Adrenal gland (tissue), 9 donors: ENCODE measurements at regions not wholly inside any gene's neighbourhood (a gene's known extent, or its start where the extent isn't known, plus 50 kb on each side); places are given as distances from the start of the nearest gene placed in this dataset.

Experiments used
- DNase-seq, 7 donors: peaks; one replicate each; pipeline ENCODE4 v3.0.0-alpha.2; 2019 to 2020
- H3K27ac ChIP-seq, 5 donors: fragments of 200-600 bp; sonication (generic) in 4 of 5; 1 replicate in 3 of 5; 2 replicates in 2 of 5; pipeline versions ENCODE4 v1.5.1 to v1.8.0; 2016 to 2020; ENCODE audit warnings: mild to moderate bottlenecking in 1 of 5
- H3K27me3 ChIP-seq: fragments of 200-600 bp; 2 replicates; pipeline ENCODE4 v1.8.0; 2021
- H3K36me3 ChIP-seq, 2 donors: fragments of 200-600 bp; replicated peaks in 1 of 2; 1 replicate in 1 of 2; 2 replicates in 1 of 2; pipeline versions ENCODE4 v1.5.1 to v1.8.0; 2018 to 2022
- H3K4me1 ChIP-seq, 2 donors: fragments of 200-600 bp; replicated peaks in 1 of 2; 1 replicate in 1 of 2; 2 replicates in 1 of 2; pipeline versions ENCODE4 v1.5.1 to v1.8.0; 2018 to 2021
- H3K4me3 ChIP-seq, 4 donors: fragments of 200-600 bp; sonication (generic) in 3 of 4; one replicate each; pipeline ENCODE4 v1.5.1; 2016 to 2018
- H3K9me3 ChIP-seq, 3 donors: fragments of 200-600 bp; sonication (generic) in 1 of 3; replicated peaks in 1 of 3; 1 replicate in 2 of 3; 2 replicates in 1 of 3; pipeline versions ENCODE4 v1.5.1 to v1.8.0; 2016 to 2021
- CTCF ChIP-seq, 6 experiments: fragments of 450-650 bp in 4 of 6; fragments of 200-600 bp in 2 of 6; sonication (generic) in 1 of 6; IDR thresholded peaks; 1 replicate in 5 of 6; 2 replicates in 1 of 6; pipeline versions ENCODE4 v1.5.1 to v1.8.0; 2016 to 2021; ENCODE audit warnings: antibody characterized with exemption in 6 of 6, mild to moderate bottlenecking in 2 of 6, moderate library complexity in 1 of 6
- POLR2A ChIP-seq, 2 donors: fragments of 450-650 bp; IDR thresholded peaks; one replicate each; pipeline ENCODE4 v1.6.1; 2017; ENCODE audit warnings: antibody characterized with exemption in 2 of 2, mild to moderate bottlenecking in 2 of 2, moderate library complexity in 1 of 2
- WGBS, 4 donors: extraction: QIAGEN DNeasy Blood & Tissue Kit in 2 of 4; methylation state at CpG; one replicate each; pipeline versions ENCODE4 v1.1.5 to v1.1.7; 2013 to 2017; 5-methylcytosine and 5-hydroxymethylcytosine counted together
- intact Hi-C, 2 donors: fragments of 100-400 bp; cut with DNase I; formaldehyde crosslinking; loops; one replicate each; pipeline versions ENCODE4 v1.14.1 to v1.15.0; 2022 to 2023
- donor health status: healthy with polysubstance abuse.
- donor health status: Bipolar disorder and iron deficiency.
- donor health status: DM: yes; HTN: yes; CAD: no.
- donor health status: DM: no; HTN: no; CAD: no.
- donor health status: DM: no; HTN: no; CAD: no.

GRCh38 chr14:100988956-100989355 is 85.4 kb upstream of the RTL1 start:
- no peaks in the 10 kb centered on the region for H3K4me1 ChIP-seq
- WGBS, 4 donors: 77 to 86% (median 81%) methylated on average over 4 of the region's 4 CpGs

GRCh38 chr14:100989924-100990323 is 86.4 kb upstream of the RTL1 start:
- Histone ChIP-seq H3K27me3 (no peaks in the 10 kb centered on the region), H3K4me1 (no peaks in the 10 kb centered on the region), H3K4me3 (no peak overlapping the region), H3K9me3 (no peaks in the 10 kb centered on the region), H3K27ac (no peak overlapping the region), H3K36me3 (peaks cover 0 to 12% of the 10 kb centered on the region in 2 donors)
- no peak for DNase-seq
- intact Hi-C loops: no loop called here
- WGBS, 4 donors: 58 to 75% (median 64%) methylated on average over 1 of the region's 1 CpG
- TF ChIP-seq POLR2A (IDR thresholded peaks at IDR 0.05) (no peak), CTCF (IDR thresholded peaks at IDR 0.05) (no peak)

More at GRCh38 chr14:100988956-100989355, 85.4 kb upstream of the RTL1 start:
- TF ChIP-seq POLR2A (IDR thresholded peaks at IDR 0.05) (no peak), CTCF (IDR thresholded peaks at IDR 0.05) (no peak)
- Histone ChIP-seq H3K9me3 (no peaks in the 10 kb centered on the region), H3K4me3 (no peak overlapping the region), H3K27me3 (no peaks in the 10 kb centered on the region), H3K27ac (no peak overlapping the region), H3K36me3 (peaks cover 0 to 10% of the 10 kb centered on the region in 2 donors)
- intact Hi-C loops: no loop called here
- no peak for DNase-seq

- DNase-seq: no peak
- peak overlapping the region in 2 of 5 donors; percentile 2 to 41 for H3K27ac ChIP-seq
- H3K4me1 ChIP-seq: no peaks in the 10 kb centered on the region
- 39 to 55% (median 40%) methylated on average over 5 of the region's 5 CpGs for WGBS, 4 donors
- TF ChIP-seq CTCF (IDR thresholded peaks at IDR 0.05) (no peak), POLR2A (IDR thresholded peaks at IDR 0.05) (no peak)
- peaks cover 0 to 2% of the 10 kb centered on the region in 2 donors for H3K36me3 ChIP-seq
- no peaks in the 10 kb centered on the region for H3K9me3 ChIP-seq
- intact Hi-C loops: no loop called here
- H3K4me3 ChIP-seq: no peak overlapping the region
- H3K27me3 ChIP-seq: no peaks in the 10 kb centered on the region
These were observed 90.6 kb upstream of the RTL1 start for GRCh38 chr14:100994082-100994481.

- H3K36me3 ChIP-seq: peaks cover 0 to 2% of the 10 kb centered on the region in 2 donors
- 84 to 90% (median 87%) methylated on average over 3 of the region's 3 CpGs for WGBS, 4 donors
- H3K27me3 ChIP-seq: no peaks in the 10 kb centered on the region
- H3K4me1 ChIP-seq: no peaks in the 10 kb centered on the region
- H3K27ac ChIP-seq: no peak overlapping the region
- DNase-seq: no peak
- no peak overlapping the region for H3K4me3 ChIP-seq
- intact Hi-C loops: no loop called here
- TF ChIP-seq CTCF (IDR thresholded peaks at IDR 0.05): no peak
- no peak for TF ChIP-seq POLR2A (IDR thresholded peaks at IDR 0.05)
- H3K9me3 ChIP-seq: no peaks in the 10 kb centered on the region
These were observed 91.3 kb upstream of the RTL1 start for GRCh38 chr14:100994756-100995330.
